HCT116 (cell line): ENCODE measurements at regions not wholly inside any gene's neighbourhood (a gene's known extent, or its start where the extent isn't known, plus 50 kb on each side); places are given as distances from the start of the nearest gene placed in this dataset.

ENCODE experiments used
- CTCF ChIP-seq, 3 experiments: fragments of 200-600 bp in 1 of 3; sonication (generic) in 1 of 3; IDR thresholded peaks in 2 of 3; conservative IDR thresholded peaks in 1 of 3; 2 replicates each; pipeline ENCODE4 v1.5.1; 2012 to 2017; ENCODE audit warnings: low read depth in 2 of 3, low read length in 2 of 3, antibody characterized with exemption in 1 of 3, borderline replicate concordance in 1 of 3, control low read depth in 1 of 3, mild to moderate bottlenecking in 1 of 3, mixed read lengths in 1 of 3, mixed run types in 1 of 3, moderate library complexity in 1 of 3; ENCODE audit not compliant: insufficient read depth in 1 of 3
- FOSL1 ChIP-seq: IDR thresholded peaks from 2 replicates; pipeline ENCODE4 v1.6.1; 2012; ENCODE audit warnings: low read depth
- MAX ChIP-seq: IDR thresholded peaks from 2 replicates; pipeline ENCODE4 v1.6.1; 2012
- POLR2A ChIP-seq: IDR thresholded peaks from 2 replicates; pipeline ENCODE4 v1.7.0; 2011; ENCODE audit warnings: borderline replicate concordance; ENCODE audit not compliant: insufficient read depth, insufficient read length; ENCODE audit errors: extremely low read depth
- POLR2AphosphoS5 ChIP-seq: IDR thresholded peaks from 2 replicates; pipeline ENCODE4 v1.6.1; 2011; ENCODE audit warnings: mild to moderate bottlenecking, low read depth, low read length, moderate library complexity
- RAD21 ChIP-seq: IDR thresholded peaks from 2 replicates; pipeline ENCODE4 v1.6.1; 2012; ENCODE audit warnings: low read depth, mild to moderate bottlenecking
- SP1 ChIP-seq: IDR thresholded peaks from 2 replicates; pipeline ENCODE4 v1.6.1; 2012; ENCODE audit warnings: low read depth
- YY1 ChIP-seq: IDR thresholded peaks from 2 replicates; pipeline ENCODE4 v1.6.1; 2011; ENCODE audit warnings: low read length, low read depth, moderate library complexity, mild to moderate bottlenecking; ENCODE audit not compliant: insufficient replicate concordance; ENCODE audit errors: extremely low read depth
- ZNF274 ChIP-seq: fragments of 200-500 bp; sonication (Bioruptor generic); IDR thresholded peaks from 2 replicates; pipeline ENCODE4 v1.6.1; 2014; ENCODE audit warnings: mild to moderate bottlenecking, low read depth, low read length, inconsistent platforms

GRCh38 chr9:40884072-40884901 is 244.2 kb downstream of the FOXD4L6 start:
- TF ChIP-seq CTCF (IDR thresholded peaks at IDR 0.05 in 2 of 3, conservative IDR thresholded peaks at IDR 0.05 in 1 of 3; ENCODE audit: borderline replicate concordance in 1 of 3, insufficient read depth in 1 of 3, low read depth in 2 of 3, low read length in 2 of 3): no peak
- no peak for TF ChIP-seq POLR2A
- no peak for TF ChIP-seq SP1
- TF ChIP-seq RAD21: no peak
- no peak for TF ChIP-seq ZNF274
- no peak for TF ChIP-seq FOSL1
- no peak for TF ChIP-seq POLR2AphosphoS5
- no peak for TF ChIP-seq MAX
- TF ChIP-seq YY1: no peak
